ENCODE measurements at regions not wholly inside any gene's neighbourhood (a gene's known extent, or its start where the extent isn't known, plus 50 kb on each side); places are given as distances from the start of the nearest gene placed in this dataset.

DNA sequence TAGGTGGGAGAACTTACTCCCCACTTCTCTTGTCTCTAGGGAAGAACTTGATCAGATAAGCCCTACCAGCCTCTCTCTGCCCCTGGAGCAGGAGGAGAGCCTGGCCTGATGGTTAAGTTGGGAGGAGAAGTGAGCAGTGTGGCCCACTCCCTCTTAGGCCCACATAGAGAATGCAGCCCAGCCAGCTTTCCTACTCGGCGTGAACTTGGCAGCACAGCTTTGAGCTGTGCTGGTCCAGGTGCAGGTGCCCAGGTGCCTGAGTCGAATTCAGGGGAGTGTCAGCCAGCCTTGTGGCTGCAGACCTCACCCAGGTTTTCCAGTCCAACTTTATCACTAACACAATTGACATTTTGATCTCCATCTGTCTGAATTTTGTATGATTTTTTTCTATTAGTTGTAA lies 77.6 kb upstream of the PAQR3 start:
- no peak for DNase-seq

DNA sequence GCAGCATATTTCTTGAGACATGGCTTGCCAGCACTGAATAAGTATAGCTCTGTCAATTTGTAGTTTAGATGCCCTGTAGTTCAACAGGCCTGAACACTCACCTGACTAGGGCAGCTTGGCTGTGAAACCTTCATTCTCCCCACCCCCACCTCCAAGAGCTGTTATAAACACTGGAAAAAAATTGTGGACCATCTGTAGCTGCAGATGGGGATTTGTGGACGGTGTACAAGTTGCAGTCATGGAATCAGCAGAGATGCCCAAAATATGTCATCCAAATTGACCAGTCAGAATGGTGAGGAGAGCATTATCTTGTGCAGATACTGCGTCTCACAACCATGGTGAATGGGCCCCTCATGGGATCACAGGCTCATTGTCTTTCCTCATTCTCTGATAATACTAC lies 76.2 kb upstream of the PAQR3 start:
- DNase-seq = no peak

DNA sequence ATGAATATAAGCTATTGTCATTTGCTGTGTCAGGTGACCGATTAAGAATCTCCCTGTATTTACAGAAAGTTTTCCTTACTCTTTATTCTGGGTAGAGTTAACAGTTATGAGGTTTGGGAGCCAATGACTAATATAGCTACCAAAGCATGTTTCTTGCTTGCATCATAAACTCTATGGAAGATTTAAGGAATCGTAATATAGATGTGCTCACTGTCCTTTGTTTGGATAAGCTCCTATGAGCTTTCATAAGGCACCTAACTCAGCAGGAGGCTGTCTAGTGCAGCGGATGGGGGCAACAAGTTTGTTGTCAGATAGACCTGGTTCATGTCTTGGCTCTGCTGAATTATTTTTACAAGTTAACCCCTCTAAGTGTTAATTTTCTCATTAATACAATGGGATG lies 75.0 kb upstream of the PAQR3 start:
- no peak for DNase-seq

DNA sequence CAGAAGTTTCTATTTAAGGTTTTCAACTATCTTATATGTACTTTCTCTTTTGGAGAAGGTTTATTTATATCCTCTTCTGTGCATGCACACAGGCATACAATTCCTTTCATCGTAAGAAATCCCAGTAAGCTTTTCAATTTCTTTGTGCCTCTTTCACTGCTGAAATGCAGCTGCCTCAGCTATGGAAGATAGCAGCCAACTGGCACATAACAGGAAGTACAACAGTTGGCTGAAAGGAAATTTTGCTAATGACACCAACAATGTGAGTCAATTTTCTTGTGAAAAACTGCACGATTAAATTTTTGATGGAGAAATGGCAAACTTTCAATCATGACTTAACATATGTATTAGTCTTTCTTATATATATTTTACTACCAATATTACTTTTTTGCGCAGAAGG lies 74.5 kb upstream of the PAQR3 start:
- no peak for DNase-seq

DNA sequence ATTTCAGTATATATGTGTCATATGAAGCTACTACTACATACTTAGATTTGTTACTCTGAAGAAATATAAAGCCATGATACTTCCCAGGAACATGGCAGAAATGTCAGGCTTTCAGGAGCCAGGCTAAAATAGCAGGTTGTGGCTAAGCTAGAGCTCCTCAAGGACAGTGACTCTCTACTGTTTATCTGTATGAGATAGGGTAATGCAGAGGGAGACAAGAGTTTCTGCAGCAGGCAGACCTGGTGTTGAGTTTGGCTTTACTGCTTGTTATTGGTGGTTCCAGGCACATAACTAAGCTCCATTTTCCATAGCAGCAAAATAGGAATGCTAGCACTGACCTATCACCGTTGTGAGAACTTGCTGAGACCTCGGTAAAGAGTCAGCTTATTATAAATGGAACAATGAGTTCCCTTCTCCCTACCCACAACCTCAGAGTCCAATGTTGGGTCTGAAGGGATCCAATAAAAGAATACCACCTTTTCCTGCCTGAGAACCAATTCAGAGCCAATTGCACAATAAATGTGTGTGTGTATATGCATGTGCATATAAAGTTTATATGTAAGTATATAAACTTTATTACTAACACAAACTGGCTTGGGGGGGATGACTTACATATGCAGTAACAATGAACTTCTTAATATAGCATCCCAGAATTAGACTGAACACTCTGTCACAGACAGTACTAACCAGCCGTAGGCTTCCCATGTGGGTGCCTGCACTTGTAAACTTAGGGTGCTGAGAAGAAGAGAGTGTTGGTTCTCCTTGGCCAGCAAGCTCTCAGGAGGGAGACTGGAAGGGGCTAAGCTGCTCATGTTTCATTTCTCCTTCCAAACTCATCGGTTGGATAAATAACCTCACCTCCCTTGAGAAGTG lies 51.9 kb upstream of the PAQR3 start:
- no peak for DNase-seq

DNA sequence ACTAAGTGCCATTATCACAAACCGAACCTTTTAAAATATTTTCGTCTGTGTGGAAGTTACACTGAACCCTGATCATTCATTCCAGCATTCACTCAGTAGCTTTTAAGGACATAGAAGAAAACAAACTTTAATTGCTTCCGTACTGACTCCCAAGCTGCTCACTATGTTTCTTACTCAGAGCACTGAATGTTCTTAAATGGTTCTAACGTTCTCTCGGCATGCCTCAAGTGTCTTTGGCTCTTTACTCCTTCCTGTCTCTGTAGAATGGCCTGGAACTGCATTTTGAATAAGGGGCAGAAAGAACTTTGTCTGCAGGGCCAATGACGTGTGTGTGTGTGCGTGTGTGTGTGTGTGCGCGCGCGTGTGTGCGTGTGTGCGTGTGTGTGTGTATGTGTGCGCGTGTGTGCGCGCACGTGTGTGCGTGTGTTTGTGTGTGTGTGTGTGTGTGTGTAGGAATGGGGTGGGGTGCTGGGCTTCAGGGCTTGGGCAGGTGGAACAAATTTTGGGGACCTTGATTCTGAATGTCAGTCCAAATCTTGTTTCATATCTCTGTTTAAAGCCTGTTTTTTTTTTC lies 50.5 kb upstream of the PAQR3 start:
- DNase-seq = no peak
